HepG2 (cell line): ENCODE measurements at regions not wholly inside any gene's neighbourhood (a gene's known extent, or its start where the extent isn't known, plus 50 kb on each side); places are given as distances from the start of the nearest gene placed in this dataset.

Experiments used
- MAFG ChIP-seq: sonication (generic); formaldehyde crosslinking; IDR thresholded peaks from 2 replicates; pipeline ENCODE4 v1.5.1; 2020; ENCODE audit warnings: mild to moderate bottlenecking, missing genetic modification reagents
- MEIS1 ChIP-seq: sonication (generic); formaldehyde crosslinking; IDR thresholded peaks from 2 replicates; pipeline ENCODE4 v1.9.0; 2021; ENCODE audit warnings: mild to moderate bottlenecking, missing genetic modification reagents, moderate library complexity, borderline replicate concordance
- RCOR2 ChIP-seq: IDR thresholded peaks from 2 replicates; pipeline ENCODE4 v1.6.1; 2016; ENCODE audit warnings: missing biosample characterization, missing genetic modification reagents
- ZKSCAN8 ChIP-seq: IDR thresholded peaks from 2 replicates; pipeline ENCODE4 v1.6.1; 2016; ENCODE audit warnings: borderline replicate concordance, missing genetic modification reagents, missing compliant biosample characterization
- ZNF672 ChIP-seq: sonication (generic); formaldehyde crosslinking; IDR thresholded peaks from 2 replicates; pipeline ENCODE4 v1.8.1; 2022; ENCODE audit warnings: missing genetic modification reagents
- ZNF749 ChIP-seq: sonication (generic); formaldehyde crosslinking; IDR thresholded peaks from 2 replicates; pipeline ENCODE4 v1.8.0; 2022; ENCODE audit warnings: mild to moderate bottlenecking, missing genetic modification reagents, moderate library complexity, borderline replicate concordance
- TF ChIP-seq, protein P1 (sequence below): IDR thresholded peaks from 2 replicates; pipeline ENCODE4 v1.6.1; 2016; ENCODE audit warnings: low read depth, missing genetic modification reagents, missing compliant biosample characterization
- TF ChIP-seq, protein P2 (sequence below): IDR thresholded peaks from 2 replicates; pipeline ENCODE4 v1.6.1; 2016; ENCODE audit warnings: control low read depth
- TF ChIP-seq, protein P3 (sequence below): sonication (generic); formaldehyde crosslinking; IDR thresholded peaks from 2 replicates; pipeline ENCODE4 v1.5.0; 2020; ENCODE audit warnings: missing genetic modification reagents, mild to moderate bottlenecking, borderline replicate concordance
- TF ChIP-seq, protein P4 (sequence below): sonication (generic); formaldehyde crosslinking; IDR thresholded peaks from 2 replicates; pipeline ENCODE4 v1.8.1; 2023; ENCODE audit warnings: missing genetic modification reagents, mild to moderate bottlenecking, borderline replicate concordance

DNA sequence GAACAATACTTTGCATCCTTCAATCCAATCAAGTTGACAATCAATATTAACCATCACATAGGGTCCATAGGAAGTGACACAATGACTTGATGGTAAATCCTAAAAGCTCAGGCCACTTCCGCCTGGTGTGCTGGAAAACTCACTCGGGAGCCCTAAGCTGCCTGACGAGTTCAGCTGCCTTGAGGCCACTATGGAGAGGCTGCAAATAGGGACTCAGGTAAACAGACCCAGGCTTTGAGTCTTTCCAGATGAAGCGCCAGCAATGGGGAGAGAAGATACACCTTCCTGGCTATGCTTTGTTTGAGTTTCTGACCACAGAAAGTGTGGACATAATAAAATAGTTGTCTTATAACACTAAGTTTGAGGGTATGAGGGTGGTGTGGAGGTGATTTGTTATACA, 112.6 kb downstream of the GPR63 start (continued):
- TF ChIP-seq, protein P1, sequence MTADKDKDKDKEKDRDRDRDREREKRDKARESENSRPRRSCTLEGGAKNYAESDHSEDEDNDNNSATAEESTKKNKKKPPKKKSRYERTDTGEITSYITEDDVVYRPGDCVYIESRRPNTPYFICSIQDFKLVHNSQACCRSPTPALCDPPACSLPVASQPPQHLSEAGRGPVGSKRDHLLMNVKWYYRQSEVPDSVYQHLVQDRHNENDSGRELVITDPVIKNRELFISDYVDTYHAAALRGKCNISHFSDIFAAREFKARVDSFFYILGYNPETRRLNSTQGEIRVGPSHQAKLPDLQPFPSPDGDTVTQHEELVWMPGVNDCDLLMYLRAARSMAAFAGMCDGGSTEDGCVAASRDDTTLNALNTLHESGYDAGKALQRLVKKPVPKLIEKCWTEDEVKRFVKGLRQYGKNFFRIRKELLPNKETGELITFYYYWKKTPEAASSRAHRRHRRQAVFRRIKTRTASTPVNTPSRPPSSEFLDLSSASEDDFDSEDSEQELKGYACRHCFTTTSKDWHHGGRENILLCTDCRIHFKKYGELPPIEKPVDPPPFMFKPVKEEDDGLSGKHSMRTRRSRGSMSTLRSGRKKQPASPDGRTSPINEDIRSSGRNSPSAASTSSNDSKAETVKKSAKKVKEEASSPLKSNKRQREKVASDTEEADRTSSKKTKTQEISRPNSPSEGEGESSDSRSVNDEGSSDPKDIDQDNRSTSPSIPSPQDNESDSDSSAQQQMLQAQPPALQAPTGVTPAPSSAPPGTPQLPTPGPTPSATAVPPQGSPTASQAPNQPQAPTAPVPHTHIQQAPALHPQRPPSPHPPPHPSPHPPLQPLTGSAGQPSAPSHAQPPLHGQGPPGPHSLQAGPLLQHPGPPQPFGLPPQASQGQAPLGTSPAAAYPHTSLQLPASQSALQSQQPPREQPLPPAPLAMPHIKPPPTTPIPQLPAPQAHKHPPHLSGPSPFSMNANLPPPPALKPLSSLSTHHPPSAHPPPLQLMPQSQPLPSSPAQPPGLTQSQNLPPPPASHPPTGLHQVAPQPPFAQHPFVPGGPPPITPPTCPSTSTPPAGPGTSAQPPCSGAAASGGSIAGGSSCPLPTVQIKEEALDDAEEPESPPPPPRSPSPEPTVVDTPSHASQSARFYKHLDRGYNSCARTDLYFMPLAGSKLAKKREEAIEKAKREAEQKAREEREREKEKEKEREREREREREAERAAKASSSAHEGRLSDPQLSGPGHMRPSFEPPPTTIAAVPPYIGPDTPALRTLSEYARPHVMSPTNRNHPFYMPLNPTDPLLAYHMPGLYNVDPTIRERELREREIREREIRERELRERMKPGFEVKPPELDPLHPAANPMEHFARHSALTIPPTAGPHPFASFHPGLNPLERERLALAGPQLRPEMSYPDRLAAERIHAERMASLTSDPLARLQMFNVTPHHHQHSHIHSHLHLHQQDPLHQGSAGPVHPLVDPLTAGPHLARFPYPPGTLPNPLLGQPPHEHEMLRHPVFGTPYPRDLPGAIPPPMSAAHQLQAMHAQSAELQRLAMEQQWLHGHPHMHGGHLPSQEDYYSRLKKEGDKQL: no peak
- TF ChIP-seq RCOR2 (CRISPR knock-in tag) (no peak), ZKSCAN8 (no peak), ZNF672 (CRISPR knock-in tag) (no peak), MEIS1 (CRISPR knock-in tag) (no peak), ZNF749 (CRISPR knock-in tag) (no peak), MAFG (CRISPR knock-in tag) (no peak)
- TF ChIP-seq, protein P2, sequence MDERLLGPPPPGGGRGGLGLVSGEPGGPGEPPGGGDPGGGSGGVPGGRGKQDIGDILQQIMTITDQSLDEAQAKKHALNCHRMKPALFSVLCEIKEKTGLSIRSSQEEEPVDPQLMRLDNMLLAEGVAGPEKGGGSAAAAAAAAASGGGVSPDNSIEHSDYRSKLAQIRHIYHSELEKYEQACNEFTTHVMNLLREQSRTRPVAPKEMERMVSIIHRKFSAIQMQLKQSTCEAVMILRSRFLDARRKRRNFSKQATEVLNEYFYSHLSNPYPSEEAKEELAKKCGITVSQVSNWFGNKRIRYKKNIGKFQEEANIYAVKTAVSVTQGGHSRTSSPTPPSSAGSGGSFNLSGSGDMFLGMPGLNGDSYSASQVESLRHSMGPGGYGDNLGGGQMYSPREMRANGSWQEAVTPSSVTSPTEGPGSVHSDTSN (CRISPR knock-in tag): no peak
- TF ChIP-seq, protein P3, sequence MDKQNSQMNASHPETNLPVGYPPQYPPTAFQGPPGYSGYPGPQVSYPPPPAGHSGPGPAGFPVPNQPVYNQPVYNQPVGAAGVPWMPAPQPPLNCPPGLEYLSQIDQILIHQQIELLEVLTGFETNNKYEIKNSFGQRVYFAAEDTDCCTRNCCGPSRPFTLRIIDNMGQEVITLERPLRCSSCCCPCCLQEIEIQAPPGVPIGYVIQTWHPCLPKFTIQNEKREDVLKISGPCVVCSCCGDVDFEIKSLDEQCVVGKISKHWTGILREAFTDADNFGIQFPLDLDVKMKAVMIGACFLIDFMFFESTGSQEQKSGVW (CRISPR knock-in tag): no peak
- TF ChIP-seq, protein P4, sequence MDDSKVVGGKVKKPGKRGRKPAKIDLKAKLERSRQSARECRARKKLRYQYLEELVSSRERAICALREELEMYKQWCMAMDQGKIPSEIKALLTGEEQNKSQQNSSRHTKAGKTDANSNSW (CRISPR knock-in tag): no peak
